ENCODE measurements at regions not wholly inside any gene's neighbourhood (a gene's known extent, or its start where the extent isn't known, plus 50 kb on each side); places are given as distances from the start of the nearest gene placed in this dataset.

DNA sequence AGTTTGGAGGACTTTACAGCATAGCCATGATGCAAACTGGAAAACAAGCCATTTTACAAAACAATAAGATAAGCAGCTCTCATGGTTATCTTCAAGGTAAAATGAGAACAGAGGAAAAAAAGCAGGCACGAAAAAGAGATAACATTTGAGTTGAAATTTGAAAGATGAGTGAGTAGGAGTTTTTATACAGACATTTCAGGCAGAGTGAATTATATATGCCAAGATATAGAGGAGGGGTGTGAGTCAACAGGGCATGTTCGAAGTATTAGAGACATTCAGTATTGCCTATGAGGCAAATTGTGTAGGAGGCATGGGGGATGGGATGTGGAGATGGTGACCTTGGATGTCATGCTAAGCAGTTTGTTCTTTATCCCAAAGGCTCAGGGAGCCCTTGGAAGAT is 240.5 kb upstream of the MAN1A1 start (continued):
- TF ChIP-seq PCBP1 (IDR thresholded peaks at IDR 0.05; ENCODE audit: low read depth, low read length, poor library complexity, severe bottlenecking) (no peak), NBN (IDR thresholded peaks at IDR 0.05; ENCODE audit: low read depth) (no peak), NCOR1 (IDR thresholded peaks at IDR 0.05) (0 out of 2 replicates have a peak, but pooled peaks have one; percentile 23), ARID1B (IDR thresholded peaks at IDR 0.05) (peak; percentile 69), GABPB2 (CRISPR knock-in tag; conservative IDR thresholded peaks at IDR 0.05) (no peak), PHF21A (IDR thresholded peaks at IDR 0.05; ENCODE audit: borderline replicate concordance, low read depth) (no peak), NFXL1 (CRISPR knock-in tag; IDR thresholded peaks at IDR 0.05) (no peak), TEAD1 (CRISPR knock-in tag; IDR thresholded peaks at IDR 0.05) (no peak), ZNF253 (CRISPR knock-in tag; conservative IDR thresholded peaks at IDR 0.05) (no peak), ZNF395 (CRISPR knock-in tag; IDR thresholded peaks at IDR 0.05) (no peak), CBX8 (IDR thresholded peaks at IDR 0.05; ENCODE audit: borderline replicate concordance, extremely low read depth, low read depth, low read length, poor library complexity, severe bottlenecking) (no peak), SMARCC2 (IDR thresholded peaks at IDR 0.05; ENCODE audit: low read depth) (no peak), SIRT6 (IDR thresholded peaks at IDR 0.05; ENCODE audit: low read depth, low read length) (no peak), ZSCAN32 (CRISPR knock-in tag; IDR thresholded peaks at IDR 0.05) (no peak), SAFB2 (IDR thresholded peaks at IDR 0.05; ENCODE audit: borderline replicate concordance, low read depth, low read length, severe bottlenecking) (no peak), FOSL1 (tag; conservative IDR thresholded peaks at IDR 0.05) (no peak), SMAD3 (CRISPR knock-in tag; conservative IDR thresholded peaks at IDR 0.05) (no peak), ZNF274 (IDR thresholded peaks at IDR 0.05; ENCODE audit: borderline replicate concordance, low read depth, low read length) (no peak), ZNF668 (CRISPR knock-in tag; IDR thresholded peaks at IDR 0.05) (no peak), TRIM24 (IDR thresholded peaks at IDR 0.05) (0 out of 4 replicates have a peak, but pooled peaks of 1 of the 2 experiments have one; percentile 18), NONO (IDR thresholded peaks at IDR 0.05; ENCODE audit: low read depth in 2 of 2, low read length in 1 of 2) (no peak), ESRRA (IDR thresholded peaks at IDR 0.05; ENCODE audit: borderline replicate concordance, low read depth) (peak; percentile 36; the same call in 1 of the 2 replicates), CREB3L1 (IDR thresholded peaks at IDR 0.05; ENCODE audit: borderline replicate concordance, low read depth) (no peak), NFIC (IDR thresholded peaks at IDR 0.05) (0 out of 2 replicates have a peak, but pooled peaks have one; percentile 13), HMBOX1 (IDR thresholded peaks at IDR 0.05) (no peak)
- TF ChIP-seq, protein P1, sequence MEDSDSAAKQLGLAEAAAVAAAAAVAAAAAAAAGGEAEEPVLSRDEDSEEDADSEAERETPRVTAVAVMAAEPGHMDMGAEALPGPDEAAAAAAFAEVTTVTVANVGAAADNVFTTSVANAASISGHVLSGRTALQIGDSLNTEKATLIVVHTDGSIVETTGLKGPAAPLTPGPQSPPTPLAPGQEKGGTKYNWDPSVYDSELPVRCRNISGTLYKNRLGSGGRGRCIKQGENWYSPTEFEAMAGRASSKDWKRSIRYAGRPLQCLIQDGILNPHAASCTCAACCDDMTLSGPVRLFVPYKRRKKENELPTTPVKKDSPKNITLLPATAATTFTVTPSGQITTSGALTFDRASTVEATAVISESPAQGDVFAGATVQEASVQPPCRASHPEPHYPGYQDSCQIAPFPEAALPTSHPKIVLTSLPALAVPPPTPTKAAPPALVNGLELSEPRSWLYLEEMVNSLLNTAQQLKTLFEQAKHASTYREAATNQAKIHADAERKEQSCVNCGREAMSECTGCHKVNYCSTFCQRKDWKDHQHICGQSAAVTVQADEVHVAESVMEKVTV (CRISPR knock-in tag; IDR thresholded peaks at IDR 0.05), result no peak
